A673 (cell line): ENCODE measurements at regions not wholly inside any gene's neighbourhood (a gene's known extent, or its start where the extent isn't known, plus 50 kb on each side); places are given as distances from the start of the nearest gene placed in this dataset.

Experiments used
- BruUV-seq: library from RNA; stranded (reverse); fragments of 400-500 nt; replicated peaks from 2 replicates; lab custom pipeline; 2021; lab: Mats Ljungman, UMichigan
- CTCF ChIA-PET: fragments of 300-600 bp; sonication (Branson Sonifier 250); formaldehyde crosslinking; loops from one replicate; lab custom pipeline; 2022; ENCODE audit warnings: antibody characterized with exemption; lab: Charles Lee
- POLR2A ChIA-PET: fragments of 300-600 bp; sonication (Branson Sonifier 250); formaldehyde crosslinking; loops from one replicate; lab custom pipeline; 2022; ENCODE audit warnings: antibody characterized with exemption; ENCODE audit not compliant: low non-redundant PET; lab: Charles Lee
- DNase-seq: peaks from one replicate; pipeline ENCODE4 v3.0.0-alpha.2; 2015; ENCODE audit warnings: low spot score
- H3K27ac ChIP-seq: fragments of 200-600 bp; sonication (generic); 2 replicates; pipeline ENCODE4 v1.5.1; 2016; ENCODE audit warnings: mixed run types, low read depth, mild to moderate bottlenecking, mixed read lengths, antibody characterized with exemption, low read length; ENCODE audit not compliant: poor library complexity, severe bottlenecking
- H3K27me3 ChIP-seq: fragments of 200-600 bp; sonication (generic); replicated peaks from 2 replicates; pipeline ENCODE4 v1.6.1; 2017; ENCODE audit warnings: mixed run types, low read depth, mild to moderate bottlenecking, mixed read lengths, antibody characterized with exemption, low read length; ENCODE audit not compliant: insufficient read depth, poor library complexity
- H3K36me3 ChIP-seq: fragments of 200-600 bp; sonication (generic); 2 replicates; pipeline ENCODE4 v1.6.1; 2016; ENCODE audit warnings: mixed run types, mild to moderate bottlenecking, mixed read lengths, antibody characterized with exemption, low read length; ENCODE audit not compliant: insufficient read depth, poor library complexity, severe bottlenecking
- H3K4me1 ChIP-seq: fragments of 200-600 bp; sonication (generic); 2 replicates; pipeline ENCODE4 v1.6.1; 2017; ENCODE audit warnings: mixed run types, mild to moderate bottlenecking, mixed read lengths, antibody characterized with exemption, low read length; ENCODE audit not compliant: insufficient read depth, poor library complexity, severe bottlenecking
- H3K4me3 ChIP-seq: fragments of 200-600 bp; sonication (generic); 2 replicates; pipeline ENCODE4 v1.5.1; 2016; ENCODE audit warnings: low read depth, mixed run types, mild to moderate bottlenecking, mixed read lengths, low read length; ENCODE audit not compliant: poor library complexity, severe bottlenecking
- H3K9me3 ChIP-seq: fragments of 200-600 bp; sonication (generic); 2 replicates; pipeline ENCODE4 v1.6.1; 2016; ENCODE audit warnings: mixed run types, low read depth, mild to moderate bottlenecking, mixed read lengths, antibody characterized with exemption, low read length; ENCODE audit not compliant: poor library complexity, severe bottlenecking
- EZH2 ChIP-seq: fragments of 200-600 bp; sonication (generic); IDR thresholded peaks from 2 replicates; pipeline ENCODE4 v1.6.1; 2017; ENCODE audit warnings: borderline replicate concordance, low read depth, mild to moderate bottlenecking, mixed read lengths, antibody characterized with exemption, low read length; ENCODE audit not compliant: poor library complexity, severe bottlenecking
- intact Hi-C: fragments of 100-400 bp; cut with micrococcal nuclease; formaldehyde crosslinking; loops from one replicate; pipeline ENCODE4 v1.10.0; 2022; ENCODE audit not compliant: unreplicated experiment
- TF ChIP-seq, protein P1 (sequence below): fragments of 300-800, 200-600 bp; sonication (generic); conservative IDR thresholded peaks from 2 replicates; pipeline ENCODE4 v1.5.1; 2017; ENCODE audit warnings: low read depth, mild to moderate bottlenecking, antibody characterized with exemption, low read length, moderate library complexity, mixed read lengths

DNA sequence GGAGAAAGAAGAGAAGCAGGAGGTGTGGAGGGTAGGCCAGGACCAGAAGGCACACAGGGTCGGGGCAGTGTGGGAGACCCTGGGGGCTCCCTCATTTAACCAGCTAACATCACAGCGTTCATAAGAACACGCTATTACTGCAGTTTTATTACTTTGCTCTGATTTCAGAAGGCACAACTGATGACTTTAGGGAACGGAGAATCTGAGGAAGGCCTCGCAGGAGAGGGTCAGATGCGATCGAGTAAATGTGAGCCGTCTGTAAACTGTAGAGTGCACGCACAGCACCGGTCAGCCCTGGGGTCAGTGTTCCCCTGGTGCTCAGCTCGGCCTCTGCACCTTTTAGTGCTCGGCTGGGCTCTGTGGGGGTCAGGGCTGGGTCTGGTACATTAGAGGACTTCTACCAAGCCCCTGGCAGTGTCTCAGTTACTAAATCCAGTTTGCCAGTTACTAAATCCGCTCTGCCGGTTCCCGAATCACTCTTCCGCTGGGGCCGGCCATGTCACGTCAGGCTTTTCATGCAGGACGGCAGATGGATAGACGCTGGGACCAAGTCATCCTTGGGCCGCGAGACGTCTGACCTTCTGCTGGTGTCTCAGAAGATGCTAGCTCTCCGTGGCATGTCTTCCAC is 325.9 kb downstream of the SEC14L1 start:
- DNase-seq, result no peak
- no peaks in the 10 kb centered on the region for H3K9me3 ChIP-seq
- POLR2A ChIA-PET, result no interaction called here
- no TSS peak for BruUV-seq
- H3K4me3 ChIP-seq, result no peak overlapping the region
- H3K4me1 ChIP-seq, result peaks cover 39% of the 10 kb centered on the region
- H3K27ac ChIP-seq, result peak overlapping the region; percentile 71
- intact Hi-C loops, result no loop called here
- TF ChIP-seq, protein P1, sequence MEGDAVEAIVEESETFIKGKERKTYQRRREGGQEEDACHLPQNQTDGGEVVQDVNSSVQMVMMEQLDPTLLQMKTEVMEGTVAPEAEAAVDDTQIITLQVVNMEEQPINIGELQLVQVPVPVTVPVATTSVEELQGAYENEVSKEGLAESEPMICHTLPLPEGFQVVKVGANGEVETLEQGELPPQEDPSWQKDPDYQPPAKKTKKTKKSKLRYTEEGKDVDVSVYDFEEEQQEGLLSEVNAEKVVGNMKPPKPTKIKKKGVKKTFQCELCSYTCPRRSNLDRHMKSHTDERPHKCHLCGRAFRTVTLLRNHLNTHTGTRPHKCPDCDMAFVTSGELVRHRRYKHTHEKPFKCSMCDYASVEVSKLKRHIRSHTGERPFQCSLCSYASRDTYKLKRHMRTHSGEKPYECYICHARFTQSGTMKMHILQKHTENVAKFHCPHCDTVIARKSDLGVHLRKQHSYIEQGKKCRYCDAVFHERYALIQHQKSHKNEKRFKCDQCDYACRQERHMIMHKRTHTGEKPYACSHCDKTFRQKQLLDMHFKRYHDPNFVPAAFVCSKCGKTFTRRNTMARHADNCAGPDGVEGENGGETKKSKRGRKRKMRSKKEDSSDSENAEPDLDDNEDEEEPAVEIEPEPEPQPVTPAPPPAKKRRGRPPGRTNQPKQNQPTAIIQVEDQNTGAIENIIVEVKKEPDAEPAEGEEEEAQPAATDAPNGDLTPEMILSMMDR, result no peak
- no peak for TF ChIP-seq EZH2
- CTCF ChIA-PET, result interaction anchor here (0.7 kb wide), 1 partner anchor 134 kb away, joined by 3 read pairs; no protein-coding TSS in a partner anchor
- no peaks in the 10 kb centered on the region for H3K27me3 ChIP-seq
- no peaks in the 10 kb centered on the region for H3K36me3 ChIP-seq

DNA sequence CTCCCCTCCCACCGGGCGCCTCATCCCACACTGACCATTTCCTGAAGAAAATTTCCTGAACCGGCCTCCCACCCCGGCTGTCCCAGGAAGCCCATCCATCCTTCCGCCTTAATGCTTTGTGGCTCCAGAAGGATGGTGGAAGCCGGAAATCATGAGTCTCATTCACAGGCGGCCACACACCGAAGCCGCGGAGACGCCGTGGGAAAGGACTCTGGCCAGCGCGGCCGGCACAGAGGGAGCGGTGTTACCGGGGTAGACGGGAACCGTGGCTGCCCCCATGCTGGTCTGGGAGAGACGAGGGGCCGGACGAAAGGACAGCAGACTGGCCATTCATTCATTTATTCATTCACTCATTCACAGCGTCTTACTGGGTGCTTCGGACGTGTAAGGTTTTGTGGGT is 326.8 kb downstream of the SEC14L1 start:
- H3K4me3 ChIP-seq, result no peak overlapping the region
- BruUV-seq, result no TSS peak
- no peak overlapping the region for H3K27ac ChIP-seq
- H3K9me3 ChIP-seq, result no peaks in the 10 kb centered on the region
- TF ChIP-seq, protein P1, result no peak
- no peak for TF ChIP-seq EZH2
- H3K27me3 ChIP-seq, result no peaks in the 10 kb centered on the region
- POLR2A ChIA-PET, result no interaction called here
- intact Hi-C loops, result no loop called here
- peaks cover 41% of the 10 kb centered on the region for H3K4me1 ChIP-seq
- no peak for DNase-seq
- no peaks in the 10 kb centered on the region for H3K36me3 ChIP-seq
- CTCF ChIA-PET, result no interaction called here

DNA sequence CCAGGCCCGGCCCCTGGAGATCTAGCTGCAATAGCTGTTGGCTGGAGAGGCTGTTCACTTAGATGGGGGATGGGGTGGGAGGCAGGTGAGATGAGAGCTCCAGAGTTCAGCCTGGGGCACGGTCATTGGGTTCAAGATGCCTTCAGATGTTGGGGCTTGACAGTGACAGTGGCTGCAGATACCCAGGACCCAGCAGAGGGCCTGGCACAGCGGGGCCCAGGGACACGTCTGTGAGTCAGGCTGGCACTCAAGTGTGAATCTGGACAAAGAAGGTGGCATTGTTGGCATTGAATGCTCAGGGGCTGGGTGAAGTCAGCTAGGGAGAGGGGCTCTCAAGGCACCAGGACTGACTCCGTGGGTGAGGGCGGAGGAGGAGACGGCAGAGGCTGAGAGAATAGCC is 328.1 kb downstream of the SEC14L1 start:
- no peaks in the 10 kb centered on the region for H3K27me3 ChIP-seq
- DNase-seq, result no peak
- no peak for TF ChIP-seq EZH2
- TF ChIP-seq, protein P1, result no peak
- no peak overlapping the region for H3K4me3 ChIP-seq
- no peaks in the 10 kb centered on the region for H3K36me3 ChIP-seq
- ChIA-PET POLR2A (no interaction called here), CTCF (no interaction called here)
- peaks cover 53% of the 10 kb centered on the region for H3K4me1 ChIP-seq
- H3K27ac ChIP-seq, result no peak overlapping the region
- intact Hi-C loops, result no loop called here
- BruUV-seq, result no TSS peak
- H3K9me3 ChIP-seq, result no peaks in the 10 kb centered on the region
